SK-N-SH (cell line): ENCODE measurements at regions not wholly inside any gene's neighbourhood (a gene's known extent, or its start where the extent isn't known, plus 50 kb on each side); places are given as distances from the start of the nearest gene placed in this dataset.

Experiments
- CTCF ChIA-PET: fragments of 300-600, 350-600 bp; formaldehyde crosslinking; extraction: SDS; loops from one replicate; lab custom pipeline; 2021; lab: Yijun Ruan, JAX
- POLR2A ChIA-PET: fragments of 350-600 bp; sonication (Branson Sonifier 250); formaldehyde crosslinking; extraction: SDS; loops from one replicate; lab custom pipeline; 2020; ENCODE audit warnings: antibody characterized with exemption, inconsistent platforms; lab: Yijun Ruan, JAX
- DNase-seq: peaks from one replicate; pipeline ENCODE4 v3.0.0; 2012
- H2AFZ ChIP-seq: fragments of 200-600 bp; sonication (generic); 2 replicates; pipeline ENCODE4 v1.8.1; 2016; ENCODE audit warnings: antibody characterized with exemption, mild to moderate bottlenecking, low read depth
- H3F3A ChIP-seq: fragments of 200-600 bp; sonication (generic); replicated peaks from 2 replicates; pipeline ENCODE3; 2016; ENCODE audit warnings: antibody characterized with exemption, mild to moderate bottlenecking; ENCODE audit not compliant: insufficient read depth
- H3K27ac ChIP-seq, 2 experiments: fragments of 200-500 bp in 1 of 2; fragments of 200-600 bp in 1 of 2; sonication (Bioruptor generic) in 1 of 2; sonication (generic), shearing (Covaris generic) in 1 of 2; 2 replicates each; pipeline versions ENCODE4 v1.5.1 to v1.6.1; 2014 to 2016; ENCODE audit warnings: low read depth in 2 of 2, inconsistent platforms in 1 of 2, low read length in 1 of 2, mild to moderate bottlenecking in 1 of 2, mixed read lengths in 1 of 2
- H3K27me3 ChIP-seq: fragments of 200-600 bp; sonication (generic), shearing (Covaris generic); 2 replicates; pipeline ENCODE4 v1.6.1; 2016; ENCODE audit warnings: mixed run types; ENCODE audit not compliant: insufficient read depth
- H3K36me3 ChIP-seq, 2 experiments: fragments of 200-500 bp in 1 of 2; fragments of 200-600 bp in 1 of 2; sonication (Bioruptor generic) in 1 of 2; sonication (generic) in 1 of 2; replicated peaks in 1 of 2; 2 replicates each; pipeline versions ENCODE3 to v1.5.1; 2014 to 2016; ENCODE audit warnings: low read length in 1 of 2, mild to moderate bottlenecking in 1 of 2; ENCODE audit not compliant: insufficient read depth in 2 of 2, control insufficient read depth in 1 of 2
- H3K4me1 ChIP-seq, 2 experiments: fragments of 200-500 bp in 1 of 2; fragments of 200-600 bp in 1 of 2; sonication (Bioruptor generic) in 1 of 2; sonication (generic), shearing (Covaris generic) in 1 of 2; 2 replicates each; pipeline versions ENCODE4 v1.5.1 to v1.6.1; 2014 to 2016; ENCODE audit warnings: low read depth in 1 of 2, low read length in 1 of 2, mixed run types in 1 of 2; ENCODE audit not compliant: insufficient read depth in 2 of 2, control insufficient read depth in 1 of 2
- H3K4me2 ChIP-seq: fragments of 200-600 bp; sonication (generic), shearing (Covaris generic); 2 replicates; pipeline ENCODE4 v1.6.1; 2017; ENCODE audit warnings: mixed run types
- H3K4me3 ChIP-seq, 2 experiments: fragments of 200-500 bp in 1 of 2; fragments of 200-600 bp in 1 of 2; sonication (Bioruptor generic) in 1 of 2; sonication (generic), shearing (Covaris generic) in 1 of 2; 2 replicates each; pipeline versions ENCODE4 v1.5.1 to v1.8.1; 2014 to 2016; ENCODE audit warnings: low read depth in 2 of 2, inconsistent platforms in 1 of 2, low read length in 1 of 2, mild to moderate bottlenecking in 1 of 2, mixed read lengths in 1 of 2, moderate library complexity in 1 of 2
- H3K79me2 ChIP-seq: fragments of 200-600 bp; sonication (generic); 2 replicates; pipeline ENCODE4 v1.8.1; 2017; ENCODE audit warnings: mild to moderate bottlenecking; ENCODE audit not compliant: insufficient read depth
- H3K9ac ChIP-seq: fragments of 200-600 bp; sonication (generic); 2 replicates; pipeline ENCODE4 v1.6.1; 2017; ENCODE audit warnings: mixed run types
- H3K9me2 ChIP-seq: fragments of 200-600 bp; sonication (generic); 2 replicates; pipeline ENCODE4 v1.6.1; 2017; ENCODE audit warnings: mixed run types
- H3K9me3 ChIP-seq: fragments of 200-600 bp; sonication (generic); 2 replicates; pipeline ENCODE4 v1.6.1; 2017; ENCODE audit warnings: mixed run types, mild to moderate bottlenecking, moderate library complexity
- H4K20me1 ChIP-seq: fragments of 200-600 bp; sonication (generic); 2 replicates; pipeline ENCODE4 v1.6.1; 2017; ENCODE audit warnings: mild to moderate bottlenecking, mixed run types; ENCODE audit not compliant: insufficient read depth
- CHD2 ChIP-seq: fragments of 150-350 bp; IDR thresholded peaks from 2 replicates; pipeline ENCODE4 v1.6.1; 2018; ENCODE audit warnings: low read length; ENCODE audit not compliant: partially characterized antibody
- CTCF ChIP-seq: fragments of 200-600 bp; sonication (generic); IDR thresholded peaks from 2 replicates; pipeline ENCODE4 v1.6.1; 2017; ENCODE audit warnings: antibody characterized with exemption, mild to moderate bottlenecking, moderate library complexity
- EZH2phosphoT487 ChIP-seq: fragments of 200-600 bp; sonication (generic); IDR thresholded peaks from 2 replicates; pipeline ENCODE4 v1.6.1; 2017; ENCODE audit warnings: low read depth, mixed run types, mild to moderate bottlenecking, antibody characterized with exemption, moderate library complexity, borderline replicate concordance
- FOXJ3 ChIP-seq: sonication (generic); formaldehyde crosslinking; IDR thresholded peaks from 2 replicates; pipeline ENCODE4 v1.5.1; 2020; ENCODE audit warnings: mild to moderate bottlenecking, missing genetic modification reagents
- FOXM1 ChIP-seq: IDR thresholded peaks from 2 replicates; pipeline ENCODE4 v1.4.0; 2012; ENCODE audit warnings: low read depth, mild to moderate bottlenecking
- GATA2 ChIP-seq: sonication (generic); formaldehyde crosslinking; IDR thresholded peaks from 2 replicates; pipeline ENCODE4 v1.5.0; 2020; ENCODE audit warnings: mild to moderate bottlenecking, missing genetic modification reagents
- JUND ChIP-seq: IDR thresholded peaks from 2 replicates; pipeline ENCODE4 v1.4.0; 2012
- MXI1 ChIP-seq: IDR thresholded peaks from 2 replicates; pipeline ENCODE4 v1.6.1; 2012; ENCODE audit warnings: mild to moderate bottlenecking, low read depth, low read length, improper control_type of control experiment
- NRF1 ChIP-seq: IDR thresholded peaks from 2 replicates; pipeline ENCODE4 v1.6.1; 2012; ENCODE audit warnings: low read depth, mild to moderate bottlenecking, low read length
- PBX3 ChIP-seq: IDR thresholded peaks from 2 replicates; pipeline ENCODE4; 2012
- REST ChIP-seq: IDR thresholded peaks from 2 replicates; pipeline ENCODE4 v1.6.1; 2012; ENCODE audit warnings: mild to moderate bottlenecking, low read depth, low read length, moderate library complexity
- SIN3A ChIP-seq: IDR thresholded peaks from 2 replicates; pipeline ENCODE4 v1.6.1; 2012; ENCODE audit warnings: low read depth, mild to moderate bottlenecking, low read length, moderate library complexity, borderline replicate concordance
- SMC3 ChIP-seq: IDR thresholded peaks from 2 replicates; pipeline ENCODE4 v1.6.1; 2012; ENCODE audit warnings: low read depth, low read length, improper control_type of control experiment
- TAF1 ChIP-seq: IDR thresholded peaks from 2 replicates; pipeline ENCODE4 v1.6.1; 2012; ENCODE audit warnings: low read depth, mild to moderate bottlenecking, low read length, moderate library complexity, borderline replicate concordance
- TCF12 ChIP-seq: IDR thresholded peaks from 2 replicates; pipeline ENCODE4 v1.4.0; 2012
- TEAD4 ChIP-seq: IDR thresholded peaks from 2 replicates; pipeline ENCODE4 v1.4.0; 2012; ENCODE audit warnings: mild to moderate bottlenecking, borderline replicate concordance; ENCODE audit not compliant: insufficient read depth
- USF2 ChIP-seq: fragments of 150-350 bp; IDR thresholded peaks from 2 replicates; pipeline ENCODE4 v1.6.1; 2017; ENCODE audit warnings: antibody characterized with exemption, low read length, low read depth, borderline replicate concordance
- YY1 ChIP-seq: IDR thresholded peaks from 2 replicates; pipeline ENCODE4 v1.4.0; 2012; ENCODE audit warnings: low read depth, mild to moderate bottlenecking
- ZBTB33 ChIP-seq: IDR thresholded peaks from 2 replicates; pipeline ENCODE4 v1.4.0; 2012; ENCODE audit warnings: low read depth, borderline replicate concordance
- WGBS: methylation state at CpG from one replicate; pipeline ENCODE4 v1.1.6; 2017; ENCODE audit warnings: low lambda C conversion rate; 5-methylcytosine and 5-hydroxymethylcytosine counted together

GRCh38 chr5:36495611-36496010 lies 110.8 kb upstream of the SLC1A3 start:
- H2AFZ ChIP-seq, result no peak overlapping the region
- H3K9ac ChIP-seq, result no peak overlapping the region
- H3K79me2 ChIP-seq, result no peaks in the 10 kb centered on the region
- TF ChIP-seq JUND, result no peak
- TF ChIP-seq TEAD4, result no peak
- TF ChIP-seq EZH2phosphoT487, result no peak
- no peak for TF ChIP-seq USF2
- no peak for TF ChIP-seq YY1
- TF ChIP-seq GATA2 (CRISPR knock-in tag), result no peak
- no peak for TF ChIP-seq MXI1
- TF ChIP-seq, all 33 proteins: peak for 0
- Histone ChIP-seq H3F3A (no peaks in the 10 kb centered on the region), H3K9me2 (no peaks in the 10 kb centered on the region), H3K4me2 (no peak overlapping the region), H3K27ac (no peak overlapping the region), H3K27me3 (peaks cover 12% of the 10 kb centered on the region; the same call in 1 of the 2 replicates), H3K36me3 (no peaks in the 10 kb centered on the region), H3K9me3 (no peaks in the 10 kb centered on the region), H3K4me1 (peaks cover 0 to 9% of the 10 kb centered on the region in 2 experiments; a peak in 1 of 4 replicates), H4K20me1 (no peaks in the 10 kb centered on the region), H3K4me3 (no peak overlapping the region)
- 7% methylated on average over 2 of the region's 2 CpGs for WGBS
- ChIA-PET CTCF (interaction anchor here (4.2 kb wide), 1 partner anchor 11 kb away, joined by 19 read pairs; no protein-coding TSS in a partner anchor), POLR2A (no interaction called here)
- DNase-seq, result no peak

GRCh38 chr5:36496471-36496870 lies 109.9 kb upstream of the SLC1A3 start:
- H3F3A ChIP-seq, result no peaks in the 10 kb centered on the region
- POLR2A ChIA-PET, result no interaction called here
- H3K9ac ChIP-seq, result no peak overlapping the region
- no peak overlapping the region for H3K4me3 ChIP-seq
- H3K9me2 ChIP-seq, result no peaks in the 10 kb centered on the region
- H3K36me3 ChIP-seq, result no peaks in the 10 kb centered on the region
- WGBS, result under 1% methylated on average over 4 of the region's 4 CpGs
- H3K9me3 ChIP-seq, result no peaks in the 10 kb centered on the region
- H3K4me2 ChIP-seq, result no peak overlapping the region
- H3K79me2 ChIP-seq, result no peaks in the 10 kb centered on the region
- CTCF ChIA-PET, result interaction anchor here (4.2 kb wide), 1 partner anchor 11 kb away, joined by 19 read pairs; no protein-coding TSS in a partner anchor
- H2AFZ ChIP-seq, result no peak overlapping the region
- peaks cover 15% of the 10 kb centered on the region; the same call in 1 of the 2 replicates for H3K27me3 ChIP-seq
- no peak for DNase-seq
- no peaks in the 10 kb centered on the region for H4K20me1 ChIP-seq
- no peak overlapping the region for H3K27ac ChIP-seq
- H3K4me1 ChIP-seq, result peaks cover 0 to 9% of the 10 kb centered on the region in 2 experiments; a peak in 1 of 4 replicates
- TF ChIP-seq PBX3, result no peak
- no peak for TF ChIP-seq FOXM1
- no peak for TF ChIP-seq CHD2
- TF ChIP-seq SIN3A, result no peak
- TF ChIP-seq REST, result no peak
- TF ChIP-seq SMC3, result no peak
- TF ChIP-seq GATA2 (CRISPR knock-in tag), result no peak
- no peak for TF ChIP-seq TAF1
- TF ChIP-seq ZBTB33, result no peak
- TF ChIP-seq NRF1, result no peak
- no peak for TF ChIP-seq CTCF
- no peak for TF ChIP-seq FOXJ3
- TF ChIP-seq TCF12, result no peak
